Retinal pigment epithelial cell (primary cell): ENCODE measurements at regions not wholly inside any gene's neighbourhood (a gene's known extent, or its start where the extent isn't known, plus 50 kb on each side); places are given as distances from the start of the nearest gene placed in this dataset.
"Not testable (repeated sequence)": the region's sequence is repeated elsewhere in the genome, so short reads cannot be mapped to it uniquely, and the experiment has no call there.

ENCODE experiments used
- DNase-seq: peaks from one replicate; pipeline ENCODE4 v3.0.0-alpha.2; 2010; ENCODE audit warnings: low read depth
- H3K4me3 ChIP-seq: 2 replicates; pipeline ENCODE4 v1.5.1; 2011; ENCODE audit warnings: mild to moderate bottlenecking, low read length, control low read depth, moderate library complexity
- CTCF ChIP-seq: conservative IDR thresholded peaks from 2 replicates; pipeline ENCODE4 v1.5.1; 2011; ENCODE audit warnings: low read depth, low read length, control low read depth, inconsistent platforms

- no peak overlapping the region for H3K4me3 ChIP-seq
- TF ChIP-seq CTCF = no peak
- DNase-seq = no peak
These were observed 1009.9 kb upstream of the USP15 start for GRCh38 chr12:61250303-61250702.

- DNase-seq = no peak
- no peak overlapping the region for H3K4me3 ChIP-seq
- no peak for TF ChIP-seq CTCF
These were observed 1009.1 kb upstream of the USP15 start for GRCh38 chr12:61251076-61251475.

- H3K4me3 ChIP-seq = no peak overlapping the region
- TF ChIP-seq CTCF = no peak
- DNase-seq = no peak
These were observed 1006.0 kb upstream of the USP15 start for GRCh38 chr12:61254225-61254624.

- not testable (repeated sequence) for DNase-seq, H3K4me3 ChIP-seq
These were observed 995.9 kb upstream of the USP15 start for GRCh38 chr12:61264294-61264693.

GRCh38 chr12:61267474-61267873, 992.7 kb upstream of the USP15 start:
- no peak for DNase-seq
- no peak overlapping the region for H3K4me3 ChIP-seq
- TF ChIP-seq CTCF = no peak

GRCh38 chr12:61272441-61272840, 987.8 kb upstream of the USP15 start:
- H3K4me3 ChIP-seq = no peak overlapping the region
- TF ChIP-seq CTCF = no peak
- no peak for DNase-seq

GRCh38 chr12:61282790-61283575, 977.2 kb upstream of the USP15 start:
- DNase-seq = peak; percentile 42
- TF ChIP-seq CTCF = no peak
- H3K4me3 ChIP-seq = no peak overlapping the region
